ENCODE measurements at regions not wholly inside any gene's neighbourhood (a gene's known extent, or its start where the extent isn't known, plus 50 kb on each side); places are given as distances from the start of the nearest gene placed in this dataset.
A peak's percentile ranks its signal among the peaks of the same experiment; 100 is the strongest.

DNA sequence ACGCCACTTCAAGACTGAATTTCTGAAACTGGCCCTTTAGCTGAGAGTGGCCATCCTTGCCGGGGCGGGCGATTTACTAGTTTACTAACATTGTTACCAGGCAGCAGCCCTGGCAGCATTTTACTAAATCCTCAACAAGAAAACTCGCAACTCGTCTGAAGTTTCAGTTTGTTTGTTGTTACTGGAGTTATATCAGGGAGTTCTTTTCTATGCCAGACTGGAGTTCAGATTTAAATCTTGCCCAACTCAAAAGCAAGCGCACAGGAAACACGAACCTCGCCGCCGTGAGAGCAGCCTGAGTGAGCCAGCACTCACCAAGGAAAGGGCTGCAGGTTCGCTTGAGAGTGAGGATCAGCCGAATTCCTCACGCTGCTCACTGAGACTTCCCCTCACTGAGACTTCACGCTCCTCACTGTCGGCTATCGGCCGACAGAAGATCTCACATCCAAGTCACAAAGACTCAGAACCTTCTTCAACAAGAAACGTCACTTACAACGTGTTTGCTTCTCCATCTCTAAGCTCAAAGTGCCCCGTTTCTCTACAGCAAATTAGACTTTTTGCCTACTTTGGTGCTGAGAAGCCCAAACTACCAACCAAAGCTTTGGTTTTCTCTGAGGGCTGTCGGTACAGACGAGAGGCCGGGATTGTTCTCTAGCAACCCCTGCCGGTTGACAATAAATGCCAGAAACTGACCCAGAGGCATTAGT lies 78.9 kb downstream of the OLIG3 start:
- Histone ChIP-seq H3K4me3 (no peak overlapping the region), H3K9me3 (no peaks in the 10 kb centered on the region), H3K4me1 (no peaks in the 10 kb centered on the region), H3K27ac (no peak overlapping the region), H3K4me2 (no peak overlapping the region)
- POLR2A ChIA-PET: no interaction called here
- 69% methylated on average over 24 of the region's 25 CpGs for WGBS (ENCODE audit: missing lambda C conversion rate)
- TF ChIP-seq JUNB (IDR thresholded peaks at IDR 0.05) (no peak), HDAC2 (IDR thresholded peaks at IDR 0.05) (no peak), RNF2 (IDR thresholded peaks at IDR 0.05; ENCODE audit: borderline replicate concordance, low read depth) (no peak), HEYL (CRISPR knock-in tag; IDR thresholded peaks at IDR 0.05) (no peak), FOXS1 (CRISPR knock-in tag; IDR thresholded peaks at IDR 0.05) (no peak), SMC3 (IDR thresholded peaks at IDR 0.05) (no peak), MAFK (IDR thresholded peaks at IDR 0.05; ENCODE audit: partially characterized antibody) (no peak), PHF8 (IDR thresholded peaks at IDR 0.05; ENCODE audit: borderline replicate concordance, low read depth) (no peak), GATA3 (IDR thresholded peaks at IDR 0.05; ENCODE audit: borderline replicate concordance) (no peak), MYC (IDR thresholded peaks at IDR 0.05; ENCODE audit: borderline replicate concordance, low read length) (no peak), SREBF2 (IDR thresholded peaks at IDR 0.05) (no peak), CEBPB (IDR thresholded peaks at IDR 0.05) (no peak)
- peak in 1 of 2 experiments; percentile 67; a peak in 4 of 6 replicates for ATAC-seq
- no peak for FAIRE-seq
- CTCF ChIA-PET: no interaction called here
- peak in 1 of 2 experiments; percentile 3 for DNase-seq (ENCODE audit: low read depth in 1 of 2, low spot score in 1 of 2)

DNA sequence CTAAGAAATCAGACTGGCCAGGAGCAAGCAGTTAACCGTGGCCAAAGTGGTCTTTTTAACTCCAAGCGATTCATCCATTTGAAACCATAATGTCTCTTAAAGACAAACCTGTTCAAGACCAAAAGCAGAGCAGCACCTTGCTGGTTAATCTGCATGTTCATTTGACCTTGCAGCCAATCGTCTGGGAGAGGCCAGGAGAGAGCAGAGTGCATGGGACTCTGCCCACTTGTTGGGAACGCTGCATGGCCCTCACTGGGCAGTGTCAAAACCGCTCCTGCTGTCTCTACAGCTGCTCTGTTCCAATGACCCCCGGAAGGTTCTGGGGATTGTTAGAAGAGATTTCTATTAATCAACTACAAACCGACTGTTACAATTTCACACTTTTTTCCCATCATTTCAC lies 79.6 kb downstream of the OLIG3 start:
- FAIRE-seq (no peak), ATAC-seq (no peak), DNase-seq (ENCODE audit: low read depth in 1 of 2, low spot score in 1 of 2) (no peak)
- TF ChIP-seq ZNF302 (CRISPR knock-in tag; IDR thresholded peaks at IDR 0.05) (no peak), RAD21 (conservative IDR thresholded peaks at IDR 0.05 in 1 of 2, IDR thresholded peaks at IDR 0.05 in 1 of 2) (no peak), NFE2L2 (conservative IDR thresholded peaks at IDR 0.05; ENCODE audit: low read length) (no peak), MAZ (IDR thresholded peaks at IDR 0.05; ENCODE audit: borderline replicate concordance, low read depth, low read length) (no peak), BCL3 (IDR thresholded peaks at IDR 0.05) (no peak), JUNB (IDR thresholded peaks at IDR 0.05) (no peak), CHD4 (IDR thresholded peaks at IDR 0.05; ENCODE audit: borderline replicate concordance) (no peak), KDM5A (IDR thresholded peaks at IDR 0.05) (no peak), CBX8 (IDR thresholded peaks at IDR 0.05) (no peak), HOXB5 (CRISPR knock-in tag; IDR thresholded peaks at IDR 0.05) (no peak), CHD2 (IDR thresholded peaks at IDR 0.05; ENCODE audit: low read length, partially characterized antibody) (no peak), ZFP36 (IDR thresholded peaks at IDR 0.05; ENCODE audit: borderline replicate concordance, partially characterized antibody) (no peak), NR3C1 (IDR thresholded peaks at IDR 0.05) (no peak), REST (IDR thresholded peaks at IDR 0.05) (no peak), RARB (CRISPR knock-in tag; IDR thresholded peaks at IDR 0.05) (no peak)
- TF ChIP-seq, protein P1, sequence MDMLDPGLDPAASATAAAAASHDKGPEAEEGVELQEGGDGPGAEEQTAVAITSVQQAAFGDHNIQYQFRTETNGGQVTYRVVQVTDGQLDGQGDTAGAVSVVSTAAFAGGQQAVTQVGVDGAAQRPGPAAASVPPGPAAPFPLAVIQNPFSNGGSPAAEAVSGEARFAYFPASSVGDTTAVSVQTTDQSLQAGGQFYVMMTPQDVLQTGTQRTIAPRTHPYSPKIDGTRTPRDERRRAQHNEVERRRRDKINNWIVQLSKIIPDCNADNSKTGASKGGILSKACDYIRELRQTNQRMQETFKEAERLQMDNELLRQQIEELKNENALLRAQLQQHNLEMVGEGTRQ (IDR thresholded peaks at IDR 0.05): no peak
- TF ChIP-seq, protein P2, sequence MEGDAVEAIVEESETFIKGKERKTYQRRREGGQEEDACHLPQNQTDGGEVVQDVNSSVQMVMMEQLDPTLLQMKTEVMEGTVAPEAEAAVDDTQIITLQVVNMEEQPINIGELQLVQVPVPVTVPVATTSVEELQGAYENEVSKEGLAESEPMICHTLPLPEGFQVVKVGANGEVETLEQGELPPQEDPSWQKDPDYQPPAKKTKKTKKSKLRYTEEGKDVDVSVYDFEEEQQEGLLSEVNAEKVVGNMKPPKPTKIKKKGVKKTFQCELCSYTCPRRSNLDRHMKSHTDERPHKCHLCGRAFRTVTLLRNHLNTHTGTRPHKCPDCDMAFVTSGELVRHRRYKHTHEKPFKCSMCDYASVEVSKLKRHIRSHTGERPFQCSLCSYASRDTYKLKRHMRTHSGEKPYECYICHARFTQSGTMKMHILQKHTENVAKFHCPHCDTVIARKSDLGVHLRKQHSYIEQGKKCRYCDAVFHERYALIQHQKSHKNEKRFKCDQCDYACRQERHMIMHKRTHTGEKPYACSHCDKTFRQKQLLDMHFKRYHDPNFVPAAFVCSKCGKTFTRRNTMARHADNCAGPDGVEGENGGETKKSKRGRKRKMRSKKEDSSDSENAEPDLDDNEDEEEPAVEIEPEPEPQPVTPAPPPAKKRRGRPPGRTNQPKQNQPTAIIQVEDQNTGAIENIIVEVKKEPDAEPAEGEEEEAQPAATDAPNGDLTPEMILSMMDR (IDR thresholded peaks at IDR 0.05): no peak
- Histone ChIP-seq H3K4me1 (no peaks in the 10 kb centered on the region), H3K27ac (no peak overlapping the region), H3K4me3 (no peak overlapping the region), H3K9me3 (no peaks in the 10 kb centered on the region), H3K4me2 (no peak overlapping the region)
- 84% methylated on average over 6 of the region's 7 CpGs for WGBS (ENCODE audit: missing lambda C conversion rate)
- ChIA-PET POLR2A (no interaction called here), CTCF (no interaction called here)
